T-helper 22 cell (primary cell): ENCODE measurements at regions not wholly inside any gene's neighbourhood (a gene's known extent, or its start where the extent isn't known, plus 50 kb on each side); places are given as distances from the start of the nearest gene placed in this dataset.
"Not testable (repeated sequence)": the region's sequence is repeated elsewhere in the genome, so short reads cannot be mapped to it uniquely, and the experiment has no call there.

ENCODE experiments used
- DNase-seq: peaks from one replicate; pipeline ENCODE4 v3.0.0-alpha.2; 2020; ENCODE audit warnings: low read depth

DNA sequence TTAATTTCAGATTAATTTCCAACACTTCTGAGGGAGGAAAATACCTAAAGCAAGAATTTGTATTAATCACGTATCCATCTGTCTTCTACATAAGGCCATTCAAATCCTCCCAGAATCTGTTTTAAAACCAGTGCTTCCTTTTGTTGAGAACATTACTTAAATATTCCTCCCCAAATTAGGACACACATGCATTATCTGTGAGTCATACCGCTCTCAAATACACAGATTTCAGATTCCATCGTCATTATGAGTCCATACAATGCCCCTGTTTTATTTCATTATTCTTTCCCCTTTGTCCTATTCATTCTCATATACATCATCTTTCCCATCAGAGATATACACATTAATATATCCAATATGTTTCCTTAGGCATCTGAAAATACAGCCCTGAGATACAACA lies 57.3 kb upstream of the PRSS12 start:
- no peak for DNase-seq

DNA sequence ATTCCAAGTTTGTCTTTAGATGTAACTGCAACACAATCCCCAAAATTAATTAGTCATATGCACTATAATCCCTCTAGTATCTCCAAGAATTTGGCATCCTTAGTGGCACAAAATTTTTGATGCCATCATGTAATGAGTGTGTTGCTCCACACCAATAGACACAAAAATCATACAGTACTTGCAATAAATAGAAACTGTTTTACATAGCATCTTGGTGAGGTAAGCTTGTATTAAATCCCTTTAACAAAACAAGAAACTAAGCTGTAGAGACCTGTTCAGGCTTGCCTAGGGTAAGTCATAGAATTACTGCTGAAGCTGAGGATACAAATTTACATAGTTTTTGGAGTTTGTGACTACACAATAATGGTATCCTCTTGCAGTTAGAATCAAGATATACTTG lies 64.5 kb upstream of the PRSS12 start:
- no peak for DNase-seq

DNA sequence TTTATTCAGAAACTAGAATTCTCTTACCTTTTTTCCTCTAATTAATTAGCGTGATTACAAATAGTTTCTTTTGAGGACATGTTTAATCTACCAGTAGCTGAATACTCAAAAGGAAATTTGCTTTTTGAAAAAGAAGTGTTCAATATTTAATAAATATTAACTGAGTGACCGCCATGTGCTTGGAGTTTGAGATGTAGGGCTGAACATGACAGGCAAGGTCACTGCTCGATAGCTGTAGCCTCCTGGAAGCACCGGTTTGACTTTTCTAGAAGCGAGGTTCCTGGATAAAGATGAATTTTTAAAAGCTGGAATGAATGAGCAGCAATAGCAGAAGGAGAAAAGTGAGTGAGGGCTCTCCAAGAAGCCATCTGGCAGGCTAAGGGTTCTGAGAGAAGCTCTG lies 65.0 kb upstream of the PRSS12 start:
- not testable (repeated sequence) for DNase-seq

DNA sequence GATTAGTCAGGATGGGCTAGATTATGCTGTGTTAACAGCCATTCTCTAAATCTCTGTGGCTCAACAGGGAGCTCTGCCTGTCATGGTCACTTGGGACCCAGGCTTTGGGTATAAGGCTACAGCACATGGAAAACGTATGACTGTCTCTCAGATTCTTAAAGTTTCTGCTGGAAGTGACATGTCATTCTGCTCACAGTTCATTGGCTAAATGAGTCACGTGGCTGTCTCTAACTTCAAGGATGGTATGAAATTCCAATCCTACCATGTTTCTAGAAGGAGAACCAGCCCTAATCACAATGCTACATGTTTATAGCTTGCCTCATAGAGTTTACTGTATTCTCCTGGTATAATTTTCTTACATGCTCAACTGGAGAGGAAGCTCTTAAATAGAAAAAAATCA lies 65.6 kb upstream of the PRSS12 start:
- DNase-seq = not testable (repeated sequence)

DNA sequence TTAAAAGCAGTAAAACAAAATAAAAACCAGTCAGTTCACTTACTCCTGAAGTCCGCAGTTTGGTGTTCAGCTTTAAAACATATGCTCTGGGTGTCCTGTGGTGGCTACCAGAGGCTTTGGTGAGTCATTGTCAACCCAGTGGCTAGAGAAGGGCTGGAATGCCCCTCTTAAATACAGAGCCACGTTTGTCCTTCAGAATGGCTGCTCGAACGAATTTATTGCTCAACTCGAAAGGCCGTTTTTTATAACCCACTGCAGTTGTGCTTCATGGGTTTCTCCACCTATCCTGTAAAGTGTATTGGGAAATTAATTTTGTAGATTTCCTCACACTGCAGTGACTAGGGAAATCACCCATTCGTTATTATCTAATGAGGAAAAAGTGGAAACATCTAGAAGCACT lies 66.8 kb upstream of the PRSS12 start:
- DNase-seq = not testable (repeated sequence)

DNA sequence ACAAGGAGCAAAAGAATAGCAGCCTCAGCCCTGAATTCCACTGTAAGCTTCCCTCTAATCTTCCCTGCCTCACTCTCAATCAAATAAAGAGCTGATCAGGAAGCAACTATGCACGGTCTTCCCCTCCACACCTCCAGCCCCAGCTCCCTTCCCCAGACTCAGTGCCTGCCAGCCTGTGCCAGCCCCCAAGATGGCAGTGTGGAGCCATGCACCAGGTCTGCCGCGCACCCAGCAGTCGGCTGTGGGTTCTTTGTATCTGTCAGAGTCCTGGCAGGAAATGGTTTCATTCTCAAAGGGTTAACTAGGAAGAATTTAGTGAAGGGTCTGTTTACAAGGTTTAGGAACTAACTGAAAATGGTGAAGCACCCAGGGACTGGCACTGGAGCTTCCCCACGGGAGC lies 71.3 kb upstream of the PRSS12 start:
- not testable (repeated sequence) for DNase-seq

DNA sequence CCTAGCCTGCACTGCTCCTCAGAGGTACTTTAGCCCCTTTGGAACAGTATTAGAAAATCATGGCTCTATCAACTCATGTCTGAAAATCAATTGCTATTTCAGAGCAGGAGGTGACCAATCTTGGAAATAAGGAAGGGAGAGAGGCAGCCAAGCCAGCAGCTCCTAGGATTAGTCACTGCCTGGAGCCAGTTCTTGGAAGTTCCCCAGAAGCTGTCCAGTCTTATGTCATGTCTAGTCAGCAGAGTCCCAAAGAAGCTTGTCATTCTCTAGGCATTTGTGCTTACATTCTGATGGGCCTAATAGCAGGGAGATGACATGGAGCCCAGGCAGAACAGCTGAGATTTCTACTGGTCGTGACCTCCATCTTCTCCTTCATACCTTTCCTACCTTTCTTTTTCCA lies 76.1 kb upstream of the PRSS12 start:
- not testable (repeated sequence) for DNase-seq

DNA sequence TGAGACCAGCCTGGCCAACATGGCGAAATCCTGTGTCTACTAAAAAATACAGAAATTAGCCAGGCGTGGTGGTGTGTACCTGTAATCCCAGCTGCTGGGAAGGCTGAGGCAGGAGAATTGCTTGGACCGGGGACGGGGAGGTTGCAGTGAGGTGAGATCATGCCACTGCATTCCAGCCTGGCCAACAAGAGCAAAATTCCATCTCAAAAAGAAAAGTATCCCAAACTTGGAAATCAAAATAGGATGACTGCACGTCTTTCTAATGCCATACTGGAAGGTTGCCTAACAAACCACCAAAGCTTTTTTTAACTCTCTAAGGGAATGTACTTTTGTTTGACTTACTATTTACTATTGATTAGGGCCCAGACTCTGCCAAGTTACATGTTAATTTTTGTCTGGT lies 79.6 kb upstream of the PRSS12 start:
- not testable (repeated sequence) for DNase-seq

DNA sequence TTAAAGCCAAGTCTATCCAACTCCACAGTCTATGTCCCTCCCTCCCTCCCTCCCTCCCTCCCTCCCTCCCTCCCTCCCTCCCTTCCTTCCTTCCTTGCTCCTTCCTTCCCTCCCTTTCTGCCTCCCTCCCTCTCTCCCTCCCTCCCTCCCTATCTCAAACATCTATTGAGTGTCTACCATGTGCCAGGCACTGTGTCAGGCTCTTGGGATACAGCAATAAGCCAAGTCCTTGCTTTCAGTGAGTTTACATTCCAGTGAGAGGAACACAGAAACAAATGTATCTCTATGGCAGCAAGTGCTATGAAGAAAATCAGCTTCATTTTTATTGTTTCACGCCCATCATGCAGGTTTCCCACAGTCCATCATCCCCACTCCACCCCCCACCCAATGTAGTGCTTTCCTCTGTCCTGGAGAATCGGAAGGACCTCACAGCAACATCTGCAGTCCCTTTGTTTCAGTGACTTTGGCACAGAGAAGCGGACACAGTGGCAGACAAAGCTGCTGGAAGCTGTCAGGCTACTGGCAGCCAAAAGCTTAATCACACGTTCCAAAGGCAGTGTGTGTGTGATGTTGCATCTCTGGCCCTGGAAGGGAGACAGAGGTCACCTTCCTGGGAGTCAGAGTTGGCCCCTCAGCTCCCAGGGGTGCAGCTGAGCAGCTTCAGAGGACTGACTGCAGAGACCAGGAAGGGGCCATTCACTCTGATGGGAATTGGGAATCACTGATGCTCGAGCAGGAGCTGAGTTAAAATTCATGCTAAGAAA lies 81.0 kb upstream of the PRSS12 start:
- not testable (repeated sequence) for DNase-seq

DNA sequence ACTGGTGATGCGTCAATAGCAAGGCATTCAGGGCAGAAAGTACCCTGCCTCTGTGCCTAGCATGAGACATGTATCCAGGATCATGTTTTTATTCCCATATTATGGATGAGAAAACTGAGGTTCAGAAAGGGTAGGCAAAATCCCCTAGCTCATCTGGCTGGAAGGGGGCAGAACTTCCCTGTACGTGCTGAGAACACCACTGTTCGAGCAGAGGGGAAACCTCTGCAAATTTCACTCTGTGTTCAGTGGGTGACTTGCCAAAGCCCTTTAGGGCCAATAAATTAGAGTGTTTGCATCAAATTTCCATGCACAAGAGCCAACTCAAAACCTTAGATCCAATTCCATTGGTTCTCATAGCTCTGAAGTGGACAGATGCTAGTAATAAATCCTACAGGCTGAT lies 82.6 kb upstream of the PRSS12 start:
- DNase-seq = not testable (repeated sequence)

DNA sequence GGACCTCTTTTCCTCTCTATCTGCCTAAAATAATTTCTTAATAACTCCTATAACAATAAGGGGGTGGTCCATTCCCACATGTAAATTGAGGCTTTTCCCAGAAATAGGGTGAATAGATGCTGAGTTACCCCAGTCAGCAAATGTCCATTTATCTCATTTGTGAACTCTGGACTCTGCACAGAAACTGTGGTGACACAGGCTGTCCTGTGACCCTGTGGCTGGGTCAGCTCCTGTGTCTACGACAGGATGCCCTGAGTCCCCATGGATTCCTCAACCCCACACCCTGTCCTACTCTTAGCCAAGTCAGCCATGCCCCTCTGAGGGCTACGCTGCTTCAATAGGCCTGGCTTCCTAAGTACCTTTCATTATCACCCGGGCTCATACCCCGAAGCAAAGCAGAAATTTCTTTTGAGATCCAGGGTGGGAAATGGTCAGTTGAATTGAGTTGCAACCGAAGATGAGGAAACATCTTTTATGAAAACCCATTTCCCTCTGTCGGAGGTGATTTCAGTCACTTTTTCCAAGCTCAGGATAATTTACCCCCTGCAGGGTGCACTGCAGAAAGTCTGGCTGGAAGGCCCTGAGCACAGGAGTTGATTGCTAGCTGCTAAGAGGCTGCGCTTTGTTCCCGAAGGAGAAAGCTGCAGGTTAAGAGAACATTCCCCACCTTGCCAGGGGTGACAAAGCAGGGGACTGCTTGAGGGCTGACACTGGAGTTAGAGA lies 89.5 kb upstream of the PRSS12 start:
- not testable (repeated sequence) for DNase-seq

DNA sequence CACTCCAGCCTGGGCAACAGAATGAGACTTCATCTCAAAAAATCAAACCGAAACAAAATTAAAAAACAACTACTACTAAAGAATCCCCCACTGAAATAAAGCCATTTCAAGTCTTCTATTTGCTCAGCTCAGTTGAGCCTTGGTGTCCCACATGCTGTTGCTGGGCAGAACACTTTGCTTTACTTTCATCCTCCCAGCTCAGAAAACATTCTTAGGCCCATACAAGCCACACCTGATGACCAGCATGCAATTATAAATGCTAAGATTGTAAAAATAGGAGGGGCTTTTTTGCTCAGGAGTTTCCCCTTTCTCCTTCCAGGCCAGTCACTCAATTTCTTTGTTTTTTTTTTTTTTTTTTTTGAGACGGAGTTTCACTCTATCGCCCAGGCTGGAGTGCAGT lies 94.6 kb upstream of the PRSS12 start:
- not testable (repeated sequence) for DNase-seq

DNA sequence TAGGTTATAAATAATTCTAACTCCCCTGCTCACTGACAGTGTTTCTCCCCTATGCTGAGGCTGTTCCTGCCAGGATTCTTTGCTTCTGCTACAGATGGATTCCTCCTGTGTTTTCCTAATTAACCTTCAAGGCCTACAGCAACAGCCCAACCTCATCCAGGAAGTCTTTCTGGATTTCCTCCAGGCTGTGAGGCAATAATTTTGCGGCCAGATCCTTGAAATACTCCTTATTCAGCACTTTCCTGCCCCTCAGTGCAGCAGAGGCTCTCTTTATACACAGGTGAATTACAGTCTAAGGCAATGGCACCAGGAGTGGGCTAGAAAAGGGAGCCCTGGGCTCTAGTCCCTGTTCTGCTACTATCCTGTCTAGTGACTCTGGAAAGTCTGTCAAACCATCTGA lies 102.1 kb upstream of the PRSS12 start:
- not testable (repeated sequence) for DNase-seq

DNA sequence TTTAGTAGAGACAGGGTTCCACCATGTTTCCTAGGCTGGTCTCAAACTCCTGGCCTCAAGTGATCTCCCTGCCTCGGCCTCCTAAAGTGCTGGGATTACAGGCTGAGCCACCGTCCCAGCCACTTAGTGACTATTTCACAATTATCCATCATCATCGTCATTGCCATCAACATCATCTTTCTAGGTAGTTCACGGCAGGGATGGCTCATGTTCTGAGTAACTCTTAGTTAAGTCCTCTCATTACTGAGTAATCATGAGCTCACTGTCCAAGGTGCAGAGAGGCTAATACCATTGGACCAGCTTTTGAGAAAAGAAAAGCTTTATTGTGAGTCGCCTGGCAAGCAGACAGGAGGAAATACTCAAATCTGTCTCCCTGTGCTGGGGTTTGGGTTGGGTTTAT lies 108.6 kb upstream of the PRSS12 start:
- not testable (repeated sequence) for DNase-seq

DNA sequence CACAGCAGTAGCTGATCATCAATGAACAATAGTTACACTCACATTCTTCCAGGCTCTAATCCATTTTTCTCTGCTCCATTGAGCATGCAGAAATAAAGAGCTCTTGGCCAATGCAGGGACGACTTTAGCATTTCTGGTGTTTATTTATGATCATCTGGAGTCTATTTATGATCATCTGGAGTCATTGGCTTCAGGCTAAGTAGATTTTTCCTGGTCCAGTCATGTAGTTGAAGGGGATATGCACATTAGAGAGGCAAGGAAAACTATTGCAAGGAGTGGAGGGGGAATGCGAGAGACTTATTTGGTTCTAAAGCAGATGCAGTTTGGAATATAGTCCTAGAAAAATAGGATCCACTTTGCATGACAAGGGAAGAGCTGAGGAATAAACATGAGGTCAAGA lies 113.0 kb upstream of the PRSS12 start:
- DNase-seq = not testable (repeated sequence)

DNA sequence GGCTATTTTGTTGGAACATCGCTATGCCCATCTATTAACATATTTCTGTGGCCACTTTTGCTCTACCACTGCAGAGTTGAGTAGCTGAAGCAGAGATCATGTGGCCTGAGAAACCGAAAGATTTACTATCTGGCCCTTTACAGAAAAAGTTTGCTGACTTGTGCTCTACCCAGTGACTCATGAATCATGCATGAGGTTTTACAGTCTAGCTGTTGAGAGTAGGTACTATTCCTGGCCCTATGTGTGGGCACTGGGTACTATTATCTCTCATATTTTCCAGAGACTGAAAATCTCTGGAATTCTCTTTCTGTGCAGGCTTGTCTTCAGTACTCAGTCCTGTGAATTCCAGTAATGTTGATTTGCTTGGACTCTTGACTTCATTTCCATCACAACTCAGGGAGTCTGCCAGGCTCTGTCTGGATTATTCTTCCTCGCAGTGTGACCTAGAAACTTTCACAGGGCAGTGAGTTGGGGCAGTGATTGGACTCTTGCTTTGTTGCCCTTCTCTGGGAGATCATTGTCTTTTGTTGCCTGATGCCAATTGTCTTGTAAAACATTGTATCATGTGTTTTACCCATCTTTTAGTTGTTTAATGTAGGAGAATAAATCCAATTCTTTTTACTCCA lies 121.3 kb upstream of the PRSS12 start:
- not testable (repeated sequence) for DNase-seq

DNA sequence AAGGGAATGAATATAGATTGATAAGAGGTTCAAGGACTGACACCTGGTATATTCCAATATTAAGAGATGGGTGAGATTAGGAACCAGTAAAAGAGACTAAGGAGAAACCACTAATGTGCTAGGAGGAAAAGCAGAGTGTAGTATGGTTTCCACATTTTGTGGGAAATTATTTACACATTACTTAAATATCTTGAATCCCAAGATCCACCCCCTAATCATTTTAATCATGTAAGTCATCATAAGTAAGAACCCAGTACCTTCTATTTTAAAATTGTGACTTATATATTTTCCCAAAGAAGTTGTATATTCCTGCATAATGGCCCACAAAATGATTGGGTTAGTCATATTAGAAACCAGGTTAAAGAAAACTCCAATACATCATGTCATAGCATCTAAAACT lies 122.0 kb upstream of the PRSS12 start:
- not testable (repeated sequence) for DNase-seq

DNA sequence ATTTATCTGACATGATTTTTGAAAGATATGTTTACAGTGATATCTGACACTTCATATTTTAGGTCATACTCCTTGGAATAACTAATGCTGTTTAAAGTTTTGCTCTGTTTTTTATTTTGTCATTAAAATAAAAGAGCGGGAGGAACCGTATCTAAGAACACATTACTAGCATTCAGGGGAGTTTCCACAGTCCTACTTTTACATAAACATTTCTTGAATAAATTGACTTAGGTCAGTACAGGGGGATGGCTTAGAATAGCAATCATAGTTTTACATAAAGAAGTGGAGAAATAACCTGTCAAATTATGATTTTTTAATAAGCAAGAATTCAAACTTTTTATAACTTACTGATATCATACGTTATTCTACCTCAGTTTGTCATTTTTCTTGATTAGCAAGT lies 123.1 kb upstream of the PRSS12 start:
- not testable (repeated sequence) for DNase-seq

DNA sequence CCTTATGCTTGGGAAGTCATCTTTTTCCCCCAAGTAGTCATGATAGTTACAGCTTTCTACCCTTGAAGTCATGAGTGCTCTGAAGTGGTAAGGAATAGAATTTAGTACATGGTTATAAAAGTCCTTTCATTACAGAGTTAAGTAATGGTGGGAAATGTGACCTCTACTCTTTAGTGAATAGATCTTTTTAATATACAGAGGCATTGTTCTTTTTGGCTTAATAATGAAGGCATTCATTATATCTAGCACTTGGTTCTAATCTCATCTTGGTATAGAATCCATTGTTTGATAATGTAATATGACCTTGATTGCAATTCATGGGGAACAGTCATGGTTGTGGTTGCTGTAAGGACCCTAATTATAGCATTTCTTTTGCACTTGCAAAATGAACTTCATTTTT lies 125.0 kb upstream of the PRSS12 start:
- DNase-seq = not testable (repeated sequence)

DNA sequence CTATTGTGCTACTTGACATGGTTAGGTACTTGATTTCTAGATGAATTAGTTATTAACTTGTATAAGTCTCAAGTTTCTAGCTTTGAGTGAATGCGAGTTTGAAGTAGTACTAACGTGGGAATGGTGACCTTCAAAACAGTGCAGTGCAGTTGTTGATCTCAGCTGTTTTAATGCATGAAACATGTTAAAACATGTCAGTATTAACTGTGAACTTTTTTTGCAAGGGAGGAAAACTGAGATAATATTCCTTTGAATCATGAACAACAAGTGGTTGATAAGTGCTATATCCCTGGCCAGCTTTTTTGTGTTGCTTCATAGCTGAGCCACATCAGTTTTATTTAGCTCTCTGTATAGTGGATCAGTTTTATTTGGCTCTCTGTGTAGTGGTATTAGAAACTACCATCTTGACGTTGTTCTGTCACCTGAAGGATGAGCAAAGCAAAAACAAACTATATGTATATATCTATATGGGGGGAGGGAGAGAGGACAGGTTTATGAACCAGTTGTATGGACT lies 133.1 kb upstream of the PRSS12 start:
- DNase-seq = not testable (repeated sequence)

DNA sequence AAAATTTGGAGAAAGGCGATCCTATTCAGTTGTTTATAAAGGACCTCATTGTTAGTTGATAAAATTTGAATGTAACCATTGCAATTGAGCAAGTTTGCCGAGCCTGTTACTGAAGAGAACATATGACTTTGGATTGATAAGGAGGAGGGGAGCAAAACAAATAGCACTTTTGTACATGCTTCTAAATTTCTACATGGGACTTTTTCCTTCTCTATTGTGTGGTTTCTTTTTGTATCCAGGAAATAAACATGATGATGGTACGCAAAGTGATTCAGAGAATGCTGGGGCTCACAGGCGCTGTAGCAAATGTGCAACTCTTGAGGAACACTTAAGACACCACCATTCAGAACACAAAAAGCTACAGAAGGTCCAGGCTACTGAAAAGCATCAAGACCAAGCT lies 140.2 kb upstream of the PRSS12 start:
- not testable (repeated sequence) for DNase-seq

DNA sequence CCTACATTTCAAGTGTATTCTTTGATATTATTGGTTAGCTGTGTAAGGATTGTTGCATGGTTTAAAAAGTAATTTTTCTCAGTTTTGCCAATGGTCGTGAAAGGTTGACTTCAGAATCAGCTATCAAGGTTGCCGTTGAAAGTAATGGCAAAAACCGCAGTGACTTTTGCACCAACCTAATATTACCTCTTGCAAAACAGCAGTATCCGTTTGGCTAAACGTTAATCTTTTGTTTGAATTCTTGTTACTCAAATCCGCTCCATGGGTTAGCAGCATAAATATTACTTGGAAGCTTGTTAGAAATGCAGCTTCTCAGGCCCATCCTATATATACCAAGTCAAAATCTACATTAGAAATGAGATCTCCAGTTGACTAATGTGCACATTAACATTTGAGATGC lies 141.6 kb upstream of the PRSS12 start:
- DNase-seq = not testable (repeated sequence)

DNA sequence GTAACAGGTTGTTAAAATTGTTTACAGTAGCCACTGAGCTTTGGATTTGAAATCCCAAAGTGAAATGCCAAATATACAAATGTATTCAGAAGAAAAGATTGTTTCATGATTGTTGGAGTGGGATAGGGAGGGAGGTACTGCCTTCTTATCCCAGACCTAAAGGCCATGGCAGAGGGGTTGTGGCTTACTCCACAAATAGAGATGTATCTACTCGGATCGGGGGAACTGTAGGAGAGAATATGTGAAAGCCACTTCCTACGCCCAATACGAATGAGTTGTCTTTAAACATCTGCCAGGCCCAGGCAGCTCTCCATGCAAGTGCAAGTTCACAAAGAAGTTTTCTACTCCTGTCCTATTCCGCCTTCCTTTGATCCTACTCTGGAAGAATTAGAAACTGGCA lies 150.2 kb upstream of the PRSS12 start:
- not testable (repeated sequence) for DNase-seq
